PC-3 (cell line): ENCODE measurements at regions not wholly inside any gene's neighbourhood (a gene's known extent, or its start where the extent isn't known, plus 50 kb on each side); places are given as distances from the start of the nearest gene placed in this dataset.

Experiments used
- ATAC-seq: fragments of 200-7000 bp; cut with Tn5 transposase; 2 replicates; pipeline ENCODE4 v1.9.1; 2020; ENCODE audit warnings: mild to moderate bottlenecking, moderate library complexity
- BruUV-seq: library from RNA; stranded (reverse); fragments of 400-500 nt; replicated peaks from 2 replicates; lab custom pipeline; 2021; lab: Mats Ljungman, UMichigan
- CTCF ChIA-PET: fragments of 300-600 bp; sonication (Branson Sonifier 250); formaldehyde crosslinking; loops from one replicate; lab custom pipeline; 2022; ENCODE audit warnings: antibody characterized with exemption; lab: Charles Lee
- POLR2A ChIA-PET: fragments of 300-600 bp; sonication (Branson Sonifier 250); formaldehyde crosslinking; loops from one replicate; lab custom pipeline; 2022; ENCODE audit warnings: antibody characterized with exemption; ENCODE audit not compliant: unreplicated experiment; lab: Charles Lee
- DNase-seq: peaks from one replicate; pipeline ENCODE4 v3.0.0-alpha.2; 2015
- H2AFZ ChIP-seq: fragments of 300-600 bp; sonication (generic); 2 replicates; pipeline ENCODE4 v1.6.0; 2016; ENCODE audit warnings: antibody characterized with exemption, low read length
- H3F3A ChIP-seq: fragments of 300-600 bp; sonication (generic); one replicate; pipeline ENCODE4 v1.6.0; 2017; ENCODE audit warnings: antibody characterized with exemption, low read length, control low read depth, mild to moderate bottlenecking; ENCODE audit not compliant: unreplicated experiment
- H3K27ac ChIP-seq: fragments of 300-600 bp; sonication (generic); 2 replicates; pipeline ENCODE4 v1.5.1; 2016; ENCODE audit warnings: mild to moderate bottlenecking, low read length
- H3K27me3 ChIP-seq: fragments of 300-600 bp; sonication (generic); 2 replicates; pipeline ENCODE4 v1.6.1; 2016; ENCODE audit warnings: low read length, mixed read lengths
- H3K36me3 ChIP-seq: fragments of 300-600 bp; sonication (generic); 2 replicates; pipeline ENCODE4 v1.6.1; 2016; ENCODE audit warnings: low read depth, mixed run types, low read length, mixed read lengths
- H3K4me1 ChIP-seq: fragments of 300-600 bp; sonication (generic); 2 replicates; pipeline ENCODE4 v1.5.1; 2016; ENCODE audit warnings: low read length; ENCODE audit not compliant: insufficient read depth
- H3K4me2 ChIP-seq: fragments of 300-600 bp; sonication (generic); 2 replicates; pipeline ENCODE4 v1.6.0; 2016; ENCODE audit warnings: low read length
- H3K4me3 ChIP-seq: fragments of 300-600 bp; sonication (generic); 2 replicates; pipeline ENCODE4 v1.5.1; 2016; ENCODE audit warnings: mild to moderate bottlenecking, low read length, mixed read lengths
- H3K79me2 ChIP-seq: fragments of 300-600 bp; sonication (generic); 2 replicates; pipeline ENCODE4 v1.6.1; 2017; ENCODE audit warnings: low read length, mixed read lengths
- H3K9ac ChIP-seq: fragments of 300-600 bp; sonication (generic); 2 replicates; pipeline ENCODE4 v1.6.0; 2016; ENCODE audit warnings: mild to moderate bottlenecking, low read length
- H3K9me2 ChIP-seq: fragments of 300-600 bp; sonication (generic); replicated peaks from 2 replicates; pipeline ENCODE4 v1.6.1; 2016; ENCODE audit warnings: mixed run types, low read length, mixed read lengths
- H3K9me3 ChIP-seq: fragments of 300-600 bp; sonication (generic); 2 replicates; pipeline ENCODE4 v1.6.1; 2016; ENCODE audit warnings: low read length, mixed read lengths
- H4K20me1 ChIP-seq: fragments of 300-600 bp; sonication (generic); 2 replicates; pipeline ENCODE4 v1.6.1; 2016; ENCODE audit warnings: low read length, mixed read lengths
- EZH2 ChIP-seq: fragments of 300-600 bp; sonication (generic); IDR thresholded peaks from one replicate; pipeline ENCODE4 v1.6.1; 2017; ENCODE audit warnings: antibody characterized with exemption, mild to moderate bottlenecking, low read length; ENCODE audit not compliant: unreplicated experiment
- EZH2phosphoT487 ChIP-seq: fragments of 300-600 bp; sonication (generic); IDR thresholded peaks from 2 replicates; pipeline ENCODE4 v1.6.1; 2018; ENCODE audit warnings: mild to moderate bottlenecking, antibody characterized with exemption, low read length, borderline replicate concordance
- intact Hi-C: fragments of 100-400 bp; cut with micrococcal nuclease; formaldehyde crosslinking; loops from 2 replicates; pipeline ENCODE4 v1.9.0; 2023
- TF ChIP-seq, protein P1 (sequence below): fragments of 300-600 bp; sonication (generic); conservative IDR thresholded peaks from 2 replicates; pipeline ENCODE4 v1.5.1; 2017; ENCODE audit warnings: antibody characterized with exemption, low read depth, mild to moderate bottlenecking, low read length

DNA sequence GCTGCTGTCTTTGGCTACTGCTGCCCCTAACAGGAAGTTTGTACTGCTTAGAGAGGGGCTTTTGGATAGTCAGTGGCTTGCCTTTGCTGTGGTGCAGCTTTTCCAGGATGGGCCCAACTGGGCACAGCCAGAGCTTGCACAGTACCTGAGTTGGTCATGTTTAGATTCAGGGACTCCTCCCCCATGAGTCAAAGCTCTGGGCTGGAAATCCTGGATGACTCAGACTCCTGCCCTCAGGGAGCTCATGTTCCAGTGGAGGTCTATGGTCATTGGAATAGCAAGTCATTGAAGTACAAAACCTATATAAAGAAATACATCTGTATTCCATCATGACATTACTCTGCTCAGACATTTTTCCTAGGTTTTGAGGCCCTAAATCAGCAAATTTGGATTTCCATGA is 66.7 kb upstream of the PJA1 start:
- Histone ChIP-seq H3K79me2 (no peaks in the 10 kb centered on the region), H3K27ac (no peak overlapping the region), H3K27me3 (no peaks in the 10 kb centered on the region), H3K4me3 (no peak overlapping the region), H3K4me1 (peaks cover 8% of the 10 kb centered on the region), H3K4me2 (no peak overlapping the region), H3F3A (no peaks in the 10 kb centered on the region), H3K36me3 (no peaks in the 10 kb centered on the region), H3K9me3 (no peaks in the 10 kb centered on the region), H3K9me2 (no peaks in the 10 kb centered on the region), H4K20me1 (no peaks in the 10 kb centered on the region), H3K9ac (no peak overlapping the region), H2AFZ (no peak overlapping the region)
- no TSS peak for BruUV-seq
- intact Hi-C loops, result no loop called here
- CTCF ChIA-PET, result no interaction called here
- ATAC-seq, result no peak
- POLR2A ChIA-PET, result no interaction called here
- TF ChIP-seq EZH2phosphoT487 (no peak), EZH2 (no peak)
- TF ChIP-seq, protein P1, sequence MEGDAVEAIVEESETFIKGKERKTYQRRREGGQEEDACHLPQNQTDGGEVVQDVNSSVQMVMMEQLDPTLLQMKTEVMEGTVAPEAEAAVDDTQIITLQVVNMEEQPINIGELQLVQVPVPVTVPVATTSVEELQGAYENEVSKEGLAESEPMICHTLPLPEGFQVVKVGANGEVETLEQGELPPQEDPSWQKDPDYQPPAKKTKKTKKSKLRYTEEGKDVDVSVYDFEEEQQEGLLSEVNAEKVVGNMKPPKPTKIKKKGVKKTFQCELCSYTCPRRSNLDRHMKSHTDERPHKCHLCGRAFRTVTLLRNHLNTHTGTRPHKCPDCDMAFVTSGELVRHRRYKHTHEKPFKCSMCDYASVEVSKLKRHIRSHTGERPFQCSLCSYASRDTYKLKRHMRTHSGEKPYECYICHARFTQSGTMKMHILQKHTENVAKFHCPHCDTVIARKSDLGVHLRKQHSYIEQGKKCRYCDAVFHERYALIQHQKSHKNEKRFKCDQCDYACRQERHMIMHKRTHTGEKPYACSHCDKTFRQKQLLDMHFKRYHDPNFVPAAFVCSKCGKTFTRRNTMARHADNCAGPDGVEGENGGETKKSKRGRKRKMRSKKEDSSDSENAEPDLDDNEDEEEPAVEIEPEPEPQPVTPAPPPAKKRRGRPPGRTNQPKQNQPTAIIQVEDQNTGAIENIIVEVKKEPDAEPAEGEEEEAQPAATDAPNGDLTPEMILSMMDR, result no peak
- peak; percentile 32 for DNase-seq

DNA sequence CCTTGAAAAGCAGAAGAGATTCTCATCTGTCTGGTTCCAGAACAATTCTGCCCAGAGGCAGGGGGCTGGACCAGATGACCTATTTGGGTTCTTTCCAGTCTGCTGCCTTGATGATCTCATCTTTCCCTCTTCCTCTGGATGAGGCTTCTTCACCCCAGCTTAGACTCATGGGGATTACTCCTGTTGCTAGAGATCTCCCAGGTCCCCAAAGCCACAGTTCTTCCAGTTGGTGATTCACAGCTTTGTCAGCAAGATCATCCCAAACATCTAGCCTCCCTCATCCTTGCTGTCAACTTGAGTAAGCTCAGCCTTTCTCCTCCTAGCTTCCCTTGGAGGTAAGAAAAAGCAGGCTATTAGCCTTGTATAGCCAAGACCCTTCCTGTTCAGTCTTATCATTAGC is 64.2 kb upstream of the PJA1 start:
- BruUV-seq, result no TSS peak
- no peak overlapping the region for H3K4me3 ChIP-seq
- peaks cover 8% of the 10 kb centered on the region for H3K4me1 ChIP-seq
- H3K27me3 ChIP-seq, result no peaks in the 10 kb centered on the region
- H3K36me3 ChIP-seq, result no peaks in the 10 kb centered on the region
- no peaks in the 10 kb centered on the region for H3K9me3 ChIP-seq
- H3K4me2 ChIP-seq, result no peak overlapping the region
- ATAC-seq (no peak), DNase-seq (peak; percentile 48)
- ChIA-PET CTCF (interaction anchor here (0.7 kb wide), 1 partner anchor 23 kb away, joined by 4 read pairs; no protein-coding TSS in a partner anchor), POLR2A (no interaction called here)
- no peaks in the 10 kb centered on the region for H3F3A ChIP-seq
- no peaks in the 10 kb centered on the region for H3K79me2 ChIP-seq
- H2AFZ ChIP-seq, result no peak overlapping the region
- intact Hi-C loops, result no loop called here
- no peak overlapping the region for H3K9ac ChIP-seq
- no peaks in the 10 kb centered on the region for H3K9me2 ChIP-seq
- no peak overlapping the region for H3K27ac ChIP-seq
- TF ChIP-seq EZH2, result no peak
- no peaks in the 10 kb centered on the region for H4K20me1 ChIP-seq

DNA sequence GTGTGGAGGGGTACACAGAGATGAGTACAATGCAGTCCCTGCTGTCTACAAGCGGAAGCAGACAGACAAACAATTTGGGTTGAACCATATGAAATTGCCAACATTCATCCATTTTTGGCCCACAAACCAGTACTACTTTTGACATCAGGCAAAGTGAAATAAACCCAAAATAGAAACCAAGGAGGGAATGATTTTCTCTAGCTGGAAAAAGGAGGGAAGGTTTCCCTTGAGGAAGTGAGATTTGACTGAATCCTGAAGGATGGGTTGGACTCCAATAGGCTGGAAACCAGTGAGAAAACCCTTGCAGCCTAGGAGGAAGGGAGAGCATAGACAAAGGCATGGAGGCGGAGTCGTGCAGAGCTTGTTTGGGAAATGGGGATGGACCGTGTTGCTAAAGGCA is 63.5 kb upstream of the PJA1 start:
- ATAC-seq, result no peak
- DNase-seq, result no peak
- intact Hi-C loops, result no loop called here
- H4K20me1 ChIP-seq, result no peaks in the 10 kb centered on the region
- no peak overlapping the region for H3K9ac ChIP-seq
- H3K36me3 ChIP-seq, result no peaks in the 10 kb centered on the region
- H3K27ac ChIP-seq, result no peak overlapping the region
- CTCF ChIA-PET, result no interaction called here
- H3K79me2 ChIP-seq, result no peaks in the 10 kb centered on the region
- no peaks in the 10 kb centered on the region for H3F3A ChIP-seq
- no peaks in the 10 kb centered on the region for H3K9me3 ChIP-seq
- no peaks in the 10 kb centered on the region for H3K9me2 ChIP-seq
- no peak overlapping the region for H3K4me3 ChIP-seq
- no peak overlapping the region for H3K4me2 ChIP-seq
- no peak overlapping the region for H2AFZ ChIP-seq
- no peaks in the 10 kb centered on the region for H3K27me3 ChIP-seq
- H3K4me1 ChIP-seq, result peaks cover 8% of the 10 kb centered on the region
- BruUV-seq, result no TSS peak
- TF ChIP-seq, protein P1, result no peak
- no peak for TF ChIP-seq EZH2phosphoT487
- TF ChIP-seq EZH2, result no peak
- POLR2A ChIA-PET, result no interaction called here
